RPMI8226 (cell line): ENCODE measurements at regions not wholly inside any gene's neighbourhood (a gene's known extent, or its start where the extent isn't known, plus 50 kb on each side); places are given as distances from the start of the nearest gene placed in this dataset.
"Not testable (repeated sequence)": the region's sequence is repeated elsewhere in the genome, so short reads cannot be mapped to it uniquely, and the experiment has no call there.

ENCODE experiments used
- DNase-seq: peaks from one replicate; pipeline ENCODE4 v3.0.0-alpha.2; 2015

GRCh38 chr16:86219655-86220445 is 290.5 kb upstream of the FOXF1 start:
- no peak for DNase-seq

- no peak for DNase-seq
These were observed 289.8 kb upstream of the FOXF1 start for GRCh38 chr16:86220561-86220960.

GRCh38 chr16:86221085-86221484 is 289.2 kb upstream of the FOXF1 start:
- DNase-seq = no peak

GRCh38 chr16:86222547-86222946 is 287.8 kb upstream of the FOXF1 start:
- no peak for DNase-seq

- DNase-seq = no peak
These were observed 287.3 kb upstream of the FOXF1 start for GRCh38 chr16:86222965-86223551.

GRCh38 chr16:86224126-86224525 is 286.2 kb upstream of the FOXF1 start:
- no peak for DNase-seq

- DNase-seq = no peak
These were observed 285.7 kb upstream of the FOXF1 start for GRCh38 chr16:86224629-86225028.

GRCh38 chr16:86225905-86226371 is 284.4 kb upstream of the FOXF1 start:
- DNase-seq = no peak

GRCh38 chr16:86227041-86227440 is 283.3 kb upstream of the FOXF1 start:
- DNase-seq = no peak

- DNase-seq = no peak
These were observed 282.5 kb upstream of the FOXF1 start for GRCh38 chr16:86227801-86228200.

GRCh38 chr16:86228713-86229112 is 281.6 kb upstream of the FOXF1 start:
- no peak for DNase-seq

- no peak for DNase-seq
These were observed 281.0 kb upstream of the FOXF1 start for GRCh38 chr16:86229283-86229682.

- no peak for DNase-seq
These were observed 280.3 kb upstream of the FOXF1 start for GRCh38 chr16:86229866-86230656.

- no peak for DNase-seq
These were observed 278.9 kb upstream of the FOXF1 start for GRCh38 chr16:86231321-86231995.

- DNase-seq = no peak
These were observed 278.4 kb upstream of the FOXF1 start for GRCh38 chr16:86231996-86232350.

GRCh38 chr16:86232496-86232895 is 277.8 kb upstream of the FOXF1 start:
- DNase-seq = no peak

- DNase-seq = not testable (repeated sequence)
These were observed 276.8 kb upstream of the FOXF1 start for GRCh38 chr16:86233506-86233905.

GRCh38 chr16:86239381-86239780 is 270.9 kb upstream of the FOXF1 start:
- no peak for DNase-seq

GRCh38 chr16:86240716-86241363 is 269.5 kb upstream of the FOXF1 start:
- no peak for DNase-seq

- no peak for DNase-seq
These were observed 268.6 kb upstream of the FOXF1 start for GRCh38 chr16:86241681-86242080.

- DNase-seq = no peak
These were observed 267.8 kb upstream of the FOXF1 start for GRCh38 chr16:86242244-86243122.

GRCh38 chr16:86243123-86243473 is 267.2 kb upstream of the FOXF1 start:
- DNase-seq = no peak
